ENCODE measurements at regions not wholly inside any gene's neighbourhood (a gene's known extent, or its start where the extent isn't known, plus 50 kb on each side); places are given as distances from the start of the nearest gene placed in this dataset.

DNA sequence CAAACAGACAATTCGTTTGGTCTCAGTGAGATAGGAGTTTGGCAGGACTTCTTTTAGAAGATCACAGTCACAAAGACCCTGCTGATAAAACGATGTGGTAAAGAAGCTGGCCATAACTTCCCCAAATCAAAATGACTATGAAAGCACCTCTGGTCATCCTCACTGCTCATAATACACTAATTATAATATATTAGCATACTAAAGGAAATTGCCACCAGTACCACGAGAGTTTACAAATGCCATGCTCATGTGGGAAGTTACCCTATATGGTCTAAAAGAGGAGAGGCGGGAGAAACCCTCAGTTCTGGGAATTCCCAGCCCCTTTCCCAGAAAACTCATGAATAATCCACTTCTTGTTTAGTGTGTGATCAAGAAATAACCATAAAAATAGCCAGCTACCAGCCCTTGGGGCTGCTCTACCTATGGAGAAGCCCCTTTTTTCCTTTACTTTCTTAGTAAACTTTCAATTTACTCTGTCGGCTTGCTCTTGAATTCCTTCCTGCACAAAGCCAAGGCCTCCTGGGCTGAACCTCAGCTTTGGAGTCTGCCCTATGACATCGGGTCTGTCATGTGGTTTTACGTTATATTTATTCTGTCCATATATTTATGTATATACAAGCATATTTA, 115.8 kb upstream of the IGSF10 start:
- H3K9me3 ChIP-seq, result no peaks in the 10 kb centered on the region
- TF ChIP-seq POLR2A (IDR thresholded peaks at IDR 0.05; ENCODE audit: low read depth) (no peak), POLR2AphosphoS5 (IDR thresholded peaks at IDR 0.05) (no peak), EP300 (IDR thresholded peaks at IDR 0.05) (no peak)
- TF ChIP-seq, protein P1, sequence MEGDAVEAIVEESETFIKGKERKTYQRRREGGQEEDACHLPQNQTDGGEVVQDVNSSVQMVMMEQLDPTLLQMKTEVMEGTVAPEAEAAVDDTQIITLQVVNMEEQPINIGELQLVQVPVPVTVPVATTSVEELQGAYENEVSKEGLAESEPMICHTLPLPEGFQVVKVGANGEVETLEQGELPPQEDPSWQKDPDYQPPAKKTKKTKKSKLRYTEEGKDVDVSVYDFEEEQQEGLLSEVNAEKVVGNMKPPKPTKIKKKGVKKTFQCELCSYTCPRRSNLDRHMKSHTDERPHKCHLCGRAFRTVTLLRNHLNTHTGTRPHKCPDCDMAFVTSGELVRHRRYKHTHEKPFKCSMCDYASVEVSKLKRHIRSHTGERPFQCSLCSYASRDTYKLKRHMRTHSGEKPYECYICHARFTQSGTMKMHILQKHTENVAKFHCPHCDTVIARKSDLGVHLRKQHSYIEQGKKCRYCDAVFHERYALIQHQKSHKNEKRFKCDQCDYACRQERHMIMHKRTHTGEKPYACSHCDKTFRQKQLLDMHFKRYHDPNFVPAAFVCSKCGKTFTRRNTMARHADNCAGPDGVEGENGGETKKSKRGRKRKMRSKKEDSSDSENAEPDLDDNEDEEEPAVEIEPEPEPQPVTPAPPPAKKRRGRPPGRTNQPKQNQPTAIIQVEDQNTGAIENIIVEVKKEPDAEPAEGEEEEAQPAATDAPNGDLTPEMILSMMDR (IDR thresholded peaks at IDR 0.05), result no peak
- peaks cover 0 to 20% (median 11%) of the 10 kb centered on the region in 4 donors for H3K4me1 ChIP-seq
- H3K36me3 ChIP-seq, result no peaks in the 10 kb centered on the region
- intact Hi-C loops (cut with DNase I), result no loop called here
- WGBS, result 80% methylated on average over 7 of the region's 7 CpGs
- DNase-seq (ENCODE audit: extremely low spot score), result no peak
- H3K27me3 ChIP-seq, result no peaks in the 10 kb centered on the region
- H3K27ac ChIP-seq (replicated peaks in 1 of 4), result no peak overlapping the region
- H3K4me3 ChIP-seq, result no peak overlapping the region

DNA sequence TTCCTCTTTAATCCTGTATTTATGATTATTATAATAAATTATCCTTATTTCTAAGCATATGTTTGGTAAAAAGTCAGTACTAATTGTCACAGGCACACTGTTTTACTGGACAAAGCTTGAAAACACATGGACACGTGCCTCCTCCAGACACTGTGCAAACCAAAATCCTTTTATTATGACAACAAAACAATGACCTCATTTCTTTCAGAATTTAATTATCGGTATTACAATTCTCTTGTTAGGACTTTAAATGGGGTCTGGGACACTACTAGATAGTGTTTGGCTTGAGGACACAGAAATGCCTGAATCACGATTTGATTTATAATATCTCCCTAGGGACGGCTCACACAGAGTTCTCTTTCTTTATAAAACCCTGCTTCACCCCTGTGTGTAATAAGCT, 107.3 kb upstream of the IGSF10 start:
- Histone ChIP-seq H3K27ac (replicated peaks in 1 of 4) (no peak overlapping the region), H3K36me3 (no peaks in the 10 kb centered on the region), H3K4me1 (peaks cover 0 to 18% (median 15%) of the 10 kb centered on the region in 4 donors), H3K4me3 (no peak overlapping the region), H3K27me3 (no peaks in the 10 kb centered on the region), H3K9me3 (no peaks in the 10 kb centered on the region)
- no peak for DNase-seq (ENCODE audit: extremely low spot score)
- TF ChIP-seq, protein P1 (IDR thresholded peaks at IDR 0.05), result no peak
- TF ChIP-seq EP300 (IDR thresholded peaks at IDR 0.05) (no peak), POLR2A (IDR thresholded peaks at IDR 0.05; ENCODE audit: low read depth) (no peak), POLR2AphosphoS5 (IDR thresholded peaks at IDR 0.05) (no peak)
- WGBS, result 29% methylated on average over 4 of the region's 4 CpGs
- intact Hi-C loops (cut with DNase I), result no loop called here

DNA sequence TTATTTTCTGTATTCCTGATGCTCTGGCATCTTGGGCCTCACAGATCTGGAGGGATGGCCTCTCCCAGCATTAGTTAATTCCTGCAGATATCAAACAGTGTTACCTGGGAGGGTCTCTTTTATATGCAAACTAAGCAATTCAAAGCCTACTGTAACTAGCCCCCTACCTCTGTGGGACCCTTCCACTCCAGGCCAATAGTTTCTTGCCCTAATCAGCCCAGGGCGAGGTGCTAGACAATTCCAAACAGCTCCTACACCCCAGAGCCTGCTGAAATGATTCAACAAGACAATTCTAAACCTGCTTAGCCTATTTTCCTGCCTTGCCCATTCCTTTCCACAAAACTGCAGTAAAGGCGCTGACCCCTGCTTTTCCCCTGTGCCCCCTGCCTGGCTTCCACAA, 106.6 kb upstream of the IGSF10 start:
- DNase-seq (ENCODE audit: extremely low spot score), result no peak
- intact Hi-C loops (cut with DNase I), result no loop called here
- Histone ChIP-seq H3K9me3 (no peaks in the 10 kb centered on the region), H3K36me3 (no peaks in the 10 kb centered on the region), H3K27ac (replicated peaks in 1 of 4) (no peak overlapping the region), H3K4me1 (peaks cover 0 to 18% (median 15%) of the 10 kb centered on the region in 4 donors), H3K27me3 (no peaks in the 10 kb centered on the region), H3K4me3 (no peak overlapping the region)
- 85% methylated on average over 2 of the region's 2 CpGs for WGBS
- TF ChIP-seq POLR2A (IDR thresholded peaks at IDR 0.05; ENCODE audit: low read depth) (no peak), EP300 (IDR thresholded peaks at IDR 0.05) (no peak), POLR2AphosphoS5 (IDR thresholded peaks at IDR 0.05) (no peak)
- TF ChIP-seq, protein P1 (IDR thresholded peaks at IDR 0.05), result no peak

DNA sequence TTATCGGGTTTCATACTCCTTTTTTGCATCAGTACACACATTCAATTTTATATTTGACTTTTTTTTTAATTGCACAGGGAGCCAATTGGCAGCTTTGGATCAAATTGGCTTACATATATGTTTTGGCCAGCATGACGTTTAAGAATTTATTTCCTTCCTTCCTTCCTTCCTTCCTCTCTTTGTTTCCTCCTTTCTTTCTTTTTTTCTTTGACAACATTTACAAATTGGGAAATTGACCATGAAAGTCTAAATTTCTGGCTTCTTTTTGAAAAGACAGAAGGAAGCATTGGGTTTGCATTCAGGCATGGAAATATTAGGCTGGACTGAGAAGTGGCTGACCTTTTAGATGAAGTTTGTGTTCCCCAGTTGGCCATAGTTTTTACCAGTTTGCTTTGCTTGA, 103.4 kb upstream of the IGSF10 start:
- DNase-seq (ENCODE audit: extremely low spot score), result no peak
- no peaks in the 10 kb centered on the region for H3K9me3 ChIP-seq
- H3K4me3 ChIP-seq, result no peak overlapping the region
- no peaks in the 10 kb centered on the region for H3K36me3 ChIP-seq
- H3K4me1 ChIP-seq, result peaks cover 0 to 42% (median 32%) of the 10 kb centered on the region in 4 donors
- TF ChIP-seq POLR2A (IDR thresholded peaks at IDR 0.05; ENCODE audit: low read depth) (no peak), POLR2AphosphoS5 (IDR thresholded peaks at IDR 0.05) (no peak), EP300 (IDR thresholded peaks at IDR 0.05) (no peak)
- TF ChIP-seq, protein P1 (IDR thresholded peaks at IDR 0.05), result no peak
- intact Hi-C loops (cut with DNase I), result no loop called here
- no peaks in the 10 kb centered on the region for H3K27me3 ChIP-seq
- H3K27ac ChIP-seq (replicated peaks in 1 of 4), result no peak overlapping the region
- 76% methylated on average over 2 of the region's 2 CpGs for WGBS

DNA sequence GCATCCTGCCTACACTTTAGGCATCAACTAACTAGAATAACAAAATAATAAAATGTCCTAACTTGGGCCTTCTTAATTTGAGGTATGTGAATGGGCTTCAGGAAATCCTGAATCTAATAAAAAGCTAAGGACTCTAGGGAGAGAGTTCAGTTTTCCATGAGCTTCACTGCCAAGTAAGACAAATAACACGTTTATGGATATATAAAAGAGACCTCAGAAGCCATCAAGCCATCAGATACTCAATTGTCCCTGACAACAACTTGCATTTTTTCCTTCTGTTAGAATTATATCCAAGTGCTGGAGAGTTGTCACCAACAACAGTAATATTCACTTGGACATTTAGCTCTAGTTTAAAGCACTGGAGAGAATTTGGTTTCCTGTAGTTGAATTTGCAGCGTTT, 102.4 kb upstream of the IGSF10 start:
- no peak overlapping the region for H3K4me3 ChIP-seq
- no peaks in the 10 kb centered on the region for H3K36me3 ChIP-seq
- no peak overlapping the region for H3K27ac ChIP-seq (replicated peaks in 1 of 4)
- no peaks in the 10 kb centered on the region for H3K27me3 ChIP-seq
- WGBS, result 29% methylated on average over 2 of the region's 2 CpGs
- DNase-seq (ENCODE audit: extremely low spot score), result no peak
- intact Hi-C loops (cut with DNase I), result no loop called here
- H3K4me1 ChIP-seq, result peaks cover 0 to 46% (median 34%) of the 10 kb centered on the region in 4 donors
- no peak for TF ChIP-seq POLR2A (IDR thresholded peaks at IDR 0.05; ENCODE audit: low read depth)
- TF ChIP-seq POLR2AphosphoS5 (IDR thresholded peaks at IDR 0.05), result no peak
- TF ChIP-seq, protein P1 (IDR thresholded peaks at IDR 0.05), result no peak
- no peak for TF ChIP-seq EP300 (IDR thresholded peaks at IDR 0.05)
- H3K9me3 ChIP-seq, result no peaks in the 10 kb centered on the region
